PFSK-1 (cell line): ENCODE measurements at regions not wholly inside any gene's neighbourhood (a gene's known extent, or its start where the extent isn't known, plus 50 kb on each side); places are given as distances from the start of the nearest gene placed in this dataset.

ENCODE experiments used
- FOXP2 ChIP-seq: optimal IDR thresholded peaks from 2 replicates; pipeline ENCODE3; 2011; ENCODE audit warnings: borderline replicate concordance, control low read depth, inconsistent platforms; ENCODE audit not compliant: insufficient read depth; ENCODE audit errors: extremely low read length, extremely low read depth
- POLR2AphosphoS5 ChIP-seq: IDR thresholded peaks from 2 replicates; pipeline ENCODE4 v1.6.1; 2012; ENCODE audit warnings: low read depth, mild to moderate bottlenecking, control low read depth, low read length, moderate library complexity
- REST ChIP-seq, 2 experiments: IDR thresholded peaks; 2 replicates each; pipeline versions ENCODE4 v1.6.1 to v1.8.0; 2011 to 2012; ENCODE audit warnings: low read depth in 2 of 2, low read length in 2 of 2, control low read depth in 1 of 2, inconsistent platforms in 1 of 2, mild to moderate bottlenecking in 1 of 2, moderate library complexity in 1 of 2; ENCODE audit not compliant: insufficient read depth in 1 of 2
- SIN3A ChIP-seq: IDR thresholded peaks from 2 replicates; pipeline ENCODE4 v1.6.1; 2012; ENCODE audit warnings: mild to moderate bottlenecking, low read length, moderate library complexity, borderline replicate concordance; ENCODE audit not compliant: insufficient read depth
- TAF1 ChIP-seq: IDR thresholded peaks from 2 replicates; pipeline ENCODE4 v1.6.1; 2012; ENCODE audit warnings: low read length, control low read depth, borderline replicate concordance; ENCODE audit not compliant: insufficient read depth

- TF ChIP-seq FOXP2 (no peak), TAF1 (no peak), REST (IDR thresholded peaks at IDR 0.05; ENCODE audit: insufficient read depth in 1 of 2, low read depth in 2 of 2, low read length in 2 of 2) (no peak), POLR2AphosphoS5 (no peak), SIN3A (no peak)
Observed at GRCh38 chr7:16202303-16202702, 219.0 kb downstream of the CRPPA start.

GRCh38 chr7:16200591-16200990 lies 220.7 kb downstream of the CRPPA start:
- TF ChIP-seq TAF1 (no peak), SIN3A (no peak), FOXP2 (no peak), REST (IDR thresholded peaks at IDR 0.05; ENCODE audit: insufficient read depth in 1 of 2, low read depth in 2 of 2, low read length in 2 of 2) (no peak)

- TF ChIP-seq FOXP2 (no peak), REST (IDR thresholded peaks at IDR 0.05; ENCODE audit: insufficient read depth in 1 of 2, low read depth in 2 of 2, low read length in 2 of 2) (no peak), POLR2AphosphoS5 (no peak), SIN3A (no peak), TAF1 (no peak)
Observed at GRCh38 chr7:16193631-16194030, 227.7 kb downstream of the CRPPA start.

GRCh38 chr7:16189026-16189715 lies 232.2 kb downstream of the CRPPA start:
- TF ChIP-seq POLR2AphosphoS5 (no peak), SIN3A (no peak), FOXP2 (no peak), TAF1 (no peak), REST (IDR thresholded peaks at IDR 0.05; ENCODE audit: insufficient read depth in 1 of 2, low read depth in 2 of 2, low read length in 2 of 2) (no peak)
